PFSK-1 (cell line): ENCODE measurements at regions not wholly inside any gene's neighbourhood (a gene's known extent, or its start where the extent isn't known, plus 50 kb on each side); places are given as distances from the start of the nearest gene placed in this dataset.

Source experiments
- FOXP2 ChIP-seq: optimal IDR thresholded peaks from 2 replicates; pipeline ENCODE3; 2011; ENCODE audit warnings: borderline replicate concordance, control low read depth, inconsistent platforms; ENCODE audit not compliant: insufficient read depth; ENCODE audit errors: extremely low read length, extremely low read depth
- POLR2AphosphoS5 ChIP-seq: IDR thresholded peaks from 2 replicates; pipeline ENCODE4 v1.6.1; 2012; ENCODE audit warnings: low read depth, mild to moderate bottlenecking, control low read depth, low read length, moderate library complexity
- REST ChIP-seq, 2 experiments: IDR thresholded peaks; 2 replicates each; pipeline versions ENCODE4 v1.6.1 to v1.8.0; 2011 to 2012; ENCODE audit warnings: low read depth in 2 of 2, low read length in 2 of 2, control low read depth in 1 of 2, inconsistent platforms in 1 of 2, mild to moderate bottlenecking in 1 of 2, moderate library complexity in 1 of 2; ENCODE audit not compliant: insufficient read depth in 1 of 2
- SIN3A ChIP-seq: IDR thresholded peaks from 2 replicates; pipeline ENCODE4 v1.6.1; 2012; ENCODE audit warnings: mild to moderate bottlenecking, low read length, moderate library complexity, borderline replicate concordance; ENCODE audit not compliant: insufficient read depth
- TAF1 ChIP-seq: IDR thresholded peaks from 2 replicates; pipeline ENCODE4 v1.6.1; 2012; ENCODE audit warnings: low read length, control low read depth, borderline replicate concordance; ENCODE audit not compliant: insufficient read depth

- TF ChIP-seq REST (IDR thresholded peaks at IDR 0.05; ENCODE audit: insufficient read depth in 1 of 2, low read depth in 2 of 2, low read length in 2 of 2) (no peak), FOXP2 (no peak), POLR2AphosphoS5 (no peak), TAF1 (no peak), SIN3A (no peak)
These were observed 195.7 kb downstream of the ARL4C start for GRCh38 chr2:234300932-234301823.

GRCh38 chr2:234300391-234300925, 196.4 kb downstream of the ARL4C start:
- no peak for TF ChIP-seq POLR2AphosphoS5

GRCh38 chr2:234298918-234299317, 198.0 kb downstream of the ARL4C start:
- TF ChIP-seq REST (IDR thresholded peaks at IDR 0.05; ENCODE audit: insufficient read depth in 1 of 2, low read depth in 2 of 2, low read length in 2 of 2), result no peak
- TF ChIP-seq SIN3A, result no peak
- no peak for TF ChIP-seq FOXP2
- TF ChIP-seq POLR2AphosphoS5, result no peak
- no peak for TF ChIP-seq TAF1

- no peak for TF ChIP-seq FOXP2
- no peak for TF ChIP-seq POLR2AphosphoS5
- TF ChIP-seq TAF1, result no peak
These were observed 199.9 kb downstream of the ARL4C start for GRCh38 chr2:234296991-234297390.

- no peak for TF ChIP-seq FOXP2
These were observed 202.9 kb downstream of the ARL4C start for GRCh38 chr2:234293973-234294372.

- no peak for TF ChIP-seq FOXP2
- no peak for TF ChIP-seq SIN3A
These were observed 204.0 kb downstream of the ARL4C start for GRCh38 chr2:234292962-234293243.

GRCh38 chr2:234292205-234292961, 204.5 kb downstream of the ARL4C start:
- TF ChIP-seq FOXP2 (no peak), SIN3A (no peak), POLR2AphosphoS5 (no peak), REST (IDR thresholded peaks at IDR 0.05; ENCODE audit: insufficient read depth in 1 of 2, low read depth in 2 of 2, low read length in 2 of 2) (no peak), TAF1 (no peak)
